Liver (tissue), 3 donors: ENCODE measurements at regions not wholly inside any gene's neighbourhood (a gene's known extent, or its start where the extent isn't known, plus 50 kb on each side); places are given as distances from the start of the nearest gene placed in this dataset.

Experiments used
- CTCF ChIP-seq: fragments of 150-350 bp; IDR thresholded peaks from 2 replicates; pipeline ENCODE4 v1.5.1; 2017; ENCODE audit warnings: improper control_type of control experiment, low read depth, low read length; ENCODE audit not compliant: missing input control
- FOXA1 ChIP-seq: IDR thresholded peaks from 2 replicates; pipeline ENCODE4 v1.6.1; 2016; ENCODE audit warnings: antibody characterized with exemption
- REST ChIP-seq: IDR thresholded peaks from 2 replicates; pipeline ENCODE4 v1.6.1; 2016; ENCODE audit warnings: antibody characterized with exemption, mild to moderate bottlenecking
- SP1 ChIP-seq: IDR thresholded peaks from 2 replicates; pipeline ENCODE4 v1.6.1; 2018; ENCODE audit warnings: antibody characterized with exemption, mild to moderate bottlenecking
- donor health status: healthy.
- donor health status: healthy.

GRCh38 chr16:17654142-17654541 lies 183.4 kb upstream of the XYLT1 start:
- TF ChIP-seq FOXA1, result no peak
- TF ChIP-seq CTCF, result no peak
- TF ChIP-seq SP1, result no peak
- no peak for TF ChIP-seq REST
